Muscle layer of colon (tissue), 2 donors: ENCODE measurements at regions not wholly inside any gene's neighbourhood (a gene's known extent, or its start where the extent isn't known, plus 50 kb on each side); places are given as distances from the start of the nearest gene placed in this dataset.
A peak's percentile ranks its signal among the peaks of the same experiment; 100 is the strongest.
"Not testable (repeated sequence)": the region's sequence is repeated elsewhere in the genome, so short reads cannot be mapped to it uniquely, and the experiment has no call there.

Experiments used
- H3K27ac ChIP-seq: one replicate; pipeline ENCODE4 v1.7.0; 2013; ENCODE audit warnings: low read depth, mild to moderate bottlenecking, low read length, moderate library complexity
- H3K27me3 ChIP-seq, 2 donors: one replicate each; pipeline ENCODE4 v1.7.0; 2013; ENCODE audit warnings: low read length in 2 of 2, mild to moderate bottlenecking in 2 of 2; ENCODE audit not compliant: insufficient read depth in 2 of 2, control insufficient read depth in 1 of 2
- H3K36me3 ChIP-seq: one replicate; pipeline ENCODE4 v1.7.0; 2013; ENCODE audit warnings: mild to moderate bottlenecking, low read length; ENCODE audit not compliant: insufficient read depth
- H3K4me1 ChIP-seq: one replicate; pipeline ENCODE4 v1.7.0; 2013; ENCODE audit warnings: mild to moderate bottlenecking, low read length; ENCODE audit not compliant: insufficient read depth
- H3K4me3 ChIP-seq, 2 donors: one replicate each; pipeline ENCODE4 v1.7.0; 2013; ENCODE audit warnings: low read length in 2 of 2, low read depth in 1 of 2, mild to moderate bottlenecking in 1 of 2, moderate library complexity in 1 of 2
- H3K9ac ChIP-seq: one replicate; pipeline ENCODE4 v1.7.0; 2013; ENCODE audit warnings: low read length
- H3K9me3 ChIP-seq: one replicate; pipeline ENCODE4 v1.7.0; 2013; ENCODE audit warnings: mild to moderate bottlenecking, low read length
- donor health status: abdominal sarcoma.
- donor health status: Adenocarcinoma of cecum.

- Histone ChIP-seq H3K4me3 (no peak overlapping the region), H3K9ac (no peak overlapping the region), H3K9me3 (no peaks in the 10 kb centered on the region), H3K4me1 (peaks cover 35% of the 10 kb centered on the region), H3K27ac (no peak overlapping the region), H3K27me3 (no peaks in the 10 kb centered on the region), H3K36me3 (no peaks in the 10 kb centered on the region)
These were observed 90.8 kb upstream of the KLF6 start for GRCh38 chr10:3875842-3876235.

DNA sequence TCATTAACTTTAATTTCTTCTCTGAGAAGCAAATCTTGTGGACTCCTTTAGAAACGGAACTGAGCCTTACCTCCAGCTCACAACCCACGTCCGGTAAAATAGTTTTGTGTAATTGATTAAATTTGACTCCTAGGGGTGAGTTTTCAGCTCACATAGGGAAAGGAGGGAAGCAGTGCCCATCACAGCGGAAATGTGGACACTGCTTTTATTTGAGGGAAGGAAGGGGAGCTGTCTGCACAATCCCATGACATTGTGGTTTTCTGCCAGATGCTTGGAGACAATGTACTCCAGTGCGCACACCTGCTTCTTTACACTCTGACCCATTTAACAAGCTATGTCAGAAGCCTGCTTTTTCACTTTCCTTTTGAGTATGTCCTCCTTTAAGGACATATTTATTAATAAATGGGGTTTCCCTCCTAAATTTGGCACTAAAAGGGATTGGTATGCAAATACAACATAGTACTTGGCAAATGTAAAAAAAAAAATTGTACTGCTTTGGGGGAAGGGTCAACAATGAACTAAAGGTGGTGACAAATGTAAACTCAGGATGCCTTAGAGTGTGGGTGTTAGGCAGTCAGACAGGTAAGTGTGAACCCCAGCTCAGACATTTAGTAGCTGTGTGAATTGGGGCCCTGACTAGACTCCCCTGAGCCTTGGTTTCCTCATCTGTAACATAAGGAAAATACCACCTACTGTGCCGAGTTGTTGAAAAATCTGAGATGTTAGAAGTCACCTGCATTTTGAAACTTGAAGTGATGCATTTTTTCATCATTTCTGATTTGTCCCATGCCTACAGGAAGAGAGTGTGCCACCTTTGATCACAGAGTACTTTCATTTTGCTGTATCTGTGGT is 90.2 kb upstream of the KLF6 start:
- H3K27ac ChIP-seq: no peak overlapping the region
- no peak overlapping the region for H3K9ac ChIP-seq
- H3K4me3 ChIP-seq: no peak overlapping the region

DNA sequence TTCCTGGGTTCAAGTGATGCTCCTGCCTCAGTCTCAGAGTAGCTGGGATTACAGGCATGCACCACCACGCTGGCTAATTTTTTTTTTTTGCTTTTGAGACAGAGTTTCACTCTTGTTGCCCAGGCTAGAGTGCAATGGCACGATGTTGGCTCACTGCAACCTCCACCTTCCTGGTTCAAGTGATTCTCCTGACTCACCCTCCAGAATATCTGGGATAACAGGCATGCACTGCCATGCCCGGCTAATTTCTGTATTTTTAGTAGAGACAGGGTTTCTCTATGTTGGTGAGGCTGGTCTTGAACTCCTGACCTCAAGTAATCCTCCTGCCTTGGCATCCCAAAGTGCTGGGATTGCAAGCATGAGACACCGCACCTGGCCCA is 89.6 kb upstream of the KLF6 start:
- H3K9ac ChIP-seq, H3K27ac ChIP-seq, H3K9me3 ChIP-seq, H3K27me3 ChIP-seq, H3K4me3 ChIP-seq, H3K36me3 ChIP-seq: not testable (repeated sequence)
- H3K4me1 ChIP-seq: peaks cover 35% of the 10 kb centered on the region

More for the DNA sequence above, 90.2 kb upstream of the KLF6 start:
- Histone ChIP-seq H3K4me1 (peaks cover 35% of the 10 kb centered on the region), H3K9me3 (no peaks in the 10 kb centered on the region), H3K36me3 (no peaks in the 10 kb centered on the region), H3K27me3 (no peaks in the 10 kb centered on the region)

- Histone ChIP-seq H3K27ac (peak overlapping the region; percentile 27), H3K27me3 (no peaks in the 10 kb centered on the region), H3K9ac (no peak overlapping the region), H3K9me3 (no peaks in the 10 kb centered on the region), H3K4me1 (peaks cover 35% of the 10 kb centered on the region), H3K4me3 (no peak overlapping the region), H3K36me3 (no peaks in the 10 kb centered on the region)
These were observed 88.9 kb upstream of the KLF6 start for GRCh38 chr10:3873728-3874461.

GRCh38 chr10:3872712-3873329 is 87.8 kb upstream of the KLF6 start:
- Histone ChIP-seq H3K9me3 (no peaks in the 10 kb centered on the region), H3K9ac (no peak overlapping the region), H3K4me3 (no peak overlapping the region), H3K36me3 (no peaks in the 10 kb centered on the region), H3K27me3 (no peaks in the 10 kb centered on the region), H3K27ac (no peak overlapping the region), H3K4me1 (peaks cover 35% of the 10 kb centered on the region)

- no peak overlapping the region for H3K27ac ChIP-seq
- no peak overlapping the region for H3K9ac ChIP-seq
- H3K9me3 ChIP-seq: no peaks in the 10 kb centered on the region
- no peak overlapping the region for H3K4me3 ChIP-seq
- peaks cover 28% of the 10 kb centered on the region for H3K4me1 ChIP-seq
- no peaks in the 10 kb centered on the region for H3K36me3 ChIP-seq
- H3K27me3 ChIP-seq: no peaks in the 10 kb centered on the region
These were observed 86.5 kb upstream of the KLF6 start for GRCh38 chr10:3871424-3871996.

- peaks cover 11% of the 10 kb centered on the region for H3K4me1 ChIP-seq
- H3K36me3 ChIP-seq: no peaks in the 10 kb centered on the region
- H3K9ac ChIP-seq: no peak overlapping the region
- no peak overlapping the region for H3K4me3 ChIP-seq
- H3K27ac ChIP-seq: no peak overlapping the region
- no peaks in the 10 kb centered on the region for H3K27me3 ChIP-seq
- no peaks in the 10 kb centered on the region for H3K9me3 ChIP-seq
These were observed 84.0 kb upstream of the KLF6 start for GRCh38 chr10:3869036-3869435.

DNA sequence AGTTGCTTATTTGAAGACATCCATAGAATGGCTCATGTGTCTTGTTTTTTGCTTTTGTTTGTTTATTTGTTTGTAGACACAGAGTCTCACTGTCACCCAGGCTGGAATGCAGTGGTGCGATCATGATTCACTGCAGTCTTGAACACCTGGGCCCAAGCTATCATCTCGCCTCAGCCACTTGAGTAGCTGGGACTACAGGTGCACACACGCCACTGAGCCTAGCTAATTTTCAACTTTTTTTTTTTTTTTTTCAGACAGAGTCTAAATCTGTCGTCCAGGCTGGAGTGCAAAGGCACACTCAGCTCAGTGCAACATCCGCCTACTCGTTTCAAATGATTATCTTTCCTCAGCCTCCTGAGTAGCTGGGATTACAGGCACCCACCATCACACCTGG is 83.3 kb upstream of the KLF6 start:
- H3K9me3 ChIP-seq: no peaks in the 10 kb centered on the region
- H3K27me3 ChIP-seq: no peaks in the 10 kb centered on the region
- H3K36me3 ChIP-seq: no peaks in the 10 kb centered on the region
- H3K4me1 ChIP-seq: peaks cover 4% of the 10 kb centered on the region
- H3K9ac ChIP-seq: no peak overlapping the region
- H3K27ac ChIP-seq: no peak overlapping the region
- no peak overlapping the region for H3K4me3 ChIP-seq

- no peak overlapping the region for H3K4me3 ChIP-seq
- H3K27me3 ChIP-seq: no peaks in the 10 kb centered on the region
- no peak overlapping the region for H3K9ac ChIP-seq
- no peaks in the 10 kb centered on the region for H3K4me1 ChIP-seq
- H3K9me3 ChIP-seq: no peaks in the 10 kb centered on the region
- no peak overlapping the region for H3K27ac ChIP-seq
- H3K36me3 ChIP-seq: no peaks in the 10 kb centered on the region
These were observed 82.7 kb upstream of the KLF6 start for GRCh38 chr10:3867454-3868270.

GRCh38 chr10:3866332-3866731 is 81.3 kb upstream of the KLF6 start:
- no peaks in the 10 kb centered on the region for H3K4me1 ChIP-seq
- H3K4me3 ChIP-seq: no peak overlapping the region
- H3K9me3 ChIP-seq: no peaks in the 10 kb centered on the region
- H3K27me3 ChIP-seq: no peaks in the 10 kb centered on the region
- no peaks in the 10 kb centered on the region for H3K36me3 ChIP-seq
- H3K27ac ChIP-seq: no peak overlapping the region
- H3K9ac ChIP-seq: no peak overlapping the region

DNA sequence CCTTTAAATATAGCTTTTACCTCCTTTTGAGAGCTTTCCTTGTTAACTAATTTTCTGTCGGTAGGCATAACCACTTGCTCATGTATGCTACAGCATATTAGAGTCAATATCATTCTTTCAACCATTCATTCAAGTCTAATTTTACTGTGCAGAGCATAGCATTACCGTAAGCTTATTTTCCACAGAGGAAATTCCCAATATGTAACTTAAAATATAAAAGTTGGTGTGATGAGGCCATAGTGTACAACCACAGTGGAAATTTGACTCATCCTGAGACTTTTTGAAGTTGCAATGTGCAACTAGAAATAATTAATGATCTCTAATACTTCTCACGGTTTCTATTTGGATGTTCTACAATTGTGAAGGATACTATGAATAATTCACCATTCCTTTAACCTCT is 80.6 kb upstream of the KLF6 start:
- H3K27me3 ChIP-seq: no peaks in the 10 kb centered on the region
- H3K4me3 ChIP-seq: no peak overlapping the region
- H3K4me1 ChIP-seq: no peaks in the 10 kb centered on the region
- H3K36me3 ChIP-seq: no peaks in the 10 kb centered on the region
- no peaks in the 10 kb centered on the region for H3K9me3 ChIP-seq
- no peak overlapping the region for H3K9ac ChIP-seq
- no peak overlapping the region for H3K27ac ChIP-seq
